Stomach (tissue), 4 donors: ENCODE measurements at regions not wholly inside any gene's neighbourhood (a gene's known extent, or its start where the extent isn't known, plus 50 kb on each side); places are given as distances from the start of the nearest gene placed in this dataset.

Source experiments
- EP300 ChIP-seq: sonication (generic); formaldehyde crosslinking; IDR thresholded peaks from one replicate; pipeline ENCODE4 v1.6.1; 2017; ENCODE audit warnings: antibody characterized with exemption
- POLR2A ChIP-seq, 4 donors: fragments of 450-650 bp; IDR thresholded peaks; one replicate each; pipeline ENCODE4 v1.6.1; 2016; ENCODE audit warnings: antibody characterized with exemption in 4 of 4, control low read depth in 2 of 4, mild to moderate bottlenecking in 1 of 4, moderate library complexity in 1 of 4
- POLR2AphosphoS5 ChIP-seq, 3 donors: sonication (generic); formaldehyde crosslinking; IDR thresholded peaks; one replicate each; pipeline ENCODE4 v1.6.1; 2016; ENCODE audit warnings: antibody characterized with exemption in 3 of 3
- TF ChIP-seq, protein P1 (sequence below), 7 experiments: fragments of 450-650 bp in 4 of 7; fragments of 200-600 bp in 3 of 7; sonication (generic) in 3 of 7; IDR thresholded peaks; one replicate each; pipeline ENCODE4 v1.5.1; 2016 to 2019; ENCODE audit warnings: antibody characterized with exemption in 7 of 7, control low read depth in 2 of 7, mild to moderate bottlenecking in 1 of 7

DNA sequence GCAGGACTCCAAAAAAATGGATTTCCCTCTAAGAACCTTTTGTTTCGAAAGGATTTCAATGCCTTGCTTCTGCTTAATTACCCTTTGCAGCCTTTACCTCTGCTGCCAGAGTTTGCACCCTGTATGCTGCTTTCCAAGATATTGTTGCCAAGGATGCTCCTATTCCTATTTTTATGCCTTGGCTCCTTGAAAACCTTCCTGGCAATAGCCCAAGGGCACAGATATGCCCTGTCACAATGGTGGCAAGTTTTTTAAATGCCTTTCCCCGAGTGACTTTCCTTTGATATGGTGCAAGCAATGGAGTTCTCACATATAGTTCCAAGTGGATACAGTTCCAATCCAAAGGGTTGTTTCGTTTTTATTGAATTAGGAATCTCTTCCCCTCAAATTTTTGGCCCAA, 1983.0 kb downstream of the MRPL39 start:
- TF ChIP-seq, protein P1, sequence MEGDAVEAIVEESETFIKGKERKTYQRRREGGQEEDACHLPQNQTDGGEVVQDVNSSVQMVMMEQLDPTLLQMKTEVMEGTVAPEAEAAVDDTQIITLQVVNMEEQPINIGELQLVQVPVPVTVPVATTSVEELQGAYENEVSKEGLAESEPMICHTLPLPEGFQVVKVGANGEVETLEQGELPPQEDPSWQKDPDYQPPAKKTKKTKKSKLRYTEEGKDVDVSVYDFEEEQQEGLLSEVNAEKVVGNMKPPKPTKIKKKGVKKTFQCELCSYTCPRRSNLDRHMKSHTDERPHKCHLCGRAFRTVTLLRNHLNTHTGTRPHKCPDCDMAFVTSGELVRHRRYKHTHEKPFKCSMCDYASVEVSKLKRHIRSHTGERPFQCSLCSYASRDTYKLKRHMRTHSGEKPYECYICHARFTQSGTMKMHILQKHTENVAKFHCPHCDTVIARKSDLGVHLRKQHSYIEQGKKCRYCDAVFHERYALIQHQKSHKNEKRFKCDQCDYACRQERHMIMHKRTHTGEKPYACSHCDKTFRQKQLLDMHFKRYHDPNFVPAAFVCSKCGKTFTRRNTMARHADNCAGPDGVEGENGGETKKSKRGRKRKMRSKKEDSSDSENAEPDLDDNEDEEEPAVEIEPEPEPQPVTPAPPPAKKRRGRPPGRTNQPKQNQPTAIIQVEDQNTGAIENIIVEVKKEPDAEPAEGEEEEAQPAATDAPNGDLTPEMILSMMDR (IDR thresholded peaks at IDR 0.05), result no peak
- TF ChIP-seq POLR2A (IDR thresholded peaks at IDR 0.05) (no peak), POLR2AphosphoS5 (IDR thresholded peaks at IDR 0.05) (no peak), EP300 (no peak)
